GM18873 (cell line): ENCODE measurements at regions not wholly inside any gene's neighbourhood (a gene's known extent, or its start where the extent isn't known, plus 50 kb on each side); places are given as distances from the start of the nearest gene placed in this dataset.
"Not testable (repeated sequence)": the region's sequence is repeated elsewhere in the genome, so short reads cannot be mapped to it uniquely, and the experiment has no call there.

Experiments used
- ATAC-seq: cut with Tn5 transposase; IDR thresholded peaks from one replicate; pipeline ENCODE4 v1.9.1; 2021; ENCODE audit warnings: mild to moderate bottlenecking, moderate library complexity, moderate number of reproducible peaks; ENCODE audit not compliant: unreplicated experiment, low FRiP score

- ATAC-seq: no peak
These were observed 1417.0 kb downstream of the SUCLG1 start for GRCh38 chr2:83042053-83042452.

GRCh38 chr2:83022631-83023210 is 1436.4 kb downstream of the SUCLG1 start:
- no peak for ATAC-seq

GRCh38 chr2:83017366-83018090 is 1441.6 kb downstream of the SUCLG1 start:
- ATAC-seq: no peak

GRCh38 chr2:83016343-83017110 is 1442.6 kb downstream of the SUCLG1 start:
- no peak for ATAC-seq

GRCh38 chr2:83015900-83016299 is 1443.2 kb downstream of the SUCLG1 start:
- ATAC-seq: no peak

GRCh38 chr2:83015035-83015715 is 1443.9 kb downstream of the SUCLG1 start:
- no peak for ATAC-seq

- ATAC-seq: no peak
These were observed 1444.6 kb downstream of the SUCLG1 start for GRCh38 chr2:83014462-83014861.

GRCh38 chr2:83006961-83007360 is 1452.1 kb downstream of the SUCLG1 start:
- ATAC-seq: no peak

- no peak for ATAC-seq
These were observed 1455.5 kb downstream of the SUCLG1 start for GRCh38 chr2:83003555-83003954.

GRCh38 chr2:83002706-83003105 is 1456.4 kb downstream of the SUCLG1 start:
- ATAC-seq: no peak

GRCh38 chr2:82998781-82999180 is 1460.3 kb downstream of the SUCLG1 start:
- ATAC-seq: no peak

- no peak for ATAC-seq
These were observed 1462.9 kb downstream of the SUCLG1 start for GRCh38 chr2:82996217-82996616.

GRCh38 chr2:82994151-82994550 is 1464.9 kb downstream of the SUCLG1 start:
- no peak for ATAC-seq

- no peak for ATAC-seq
These were observed 1465.5 kb downstream of the SUCLG1 start for GRCh38 chr2:82993609-82994008.

GRCh38 chr2:82992968-82993367 is 1466.1 kb downstream of the SUCLG1 start:
- ATAC-seq: no peak

GRCh38 chr2:82987706-82988105 is 1471.4 kb downstream of the SUCLG1 start:
- ATAC-seq: not testable (repeated sequence)

- no peak for ATAC-seq
These were observed 1472.2 kb downstream of the SUCLG1 start for GRCh38 chr2:82986899-82987298.

- no peak for ATAC-seq
These were observed 1473.4 kb downstream of the SUCLG1 start for GRCh38 chr2:82985572-82986197.

- ATAC-seq: no peak
These were observed 1490.7 kb downstream of the SUCLG1 start for GRCh38 chr2:82968358-82968757.

GRCh38 chr2:82964341-82964740 is 1494.7 kb downstream of the SUCLG1 start:
- ATAC-seq: no peak

- ATAC-seq: no peak
These were observed 1499.4 kb downstream of the SUCLG1 start for GRCh38 chr2:82959727-82960126.
